Coronary artery (tissue), 2 donors: ENCODE measurements at regions not wholly inside any gene's neighbourhood (a gene's known extent, or its start where the extent isn't known, plus 50 kb on each side); places are given as distances from the start of the nearest gene placed in this dataset.
A peak's percentile ranks its signal among the peaks of the same experiment; 100 is the strongest.

Source experiments
- DNase-seq: peaks from one replicate; pipeline ENCODE4 v3.0.0-alpha.2; 2017; ENCODE audit warnings: low spot score
- H3K27ac ChIP-seq, 2 donors: fragments of 200-600 bp; sonication (generic); one replicate each; pipeline ENCODE4 v1.5.1; 2016 to 2019
- H3K4me3 ChIP-seq: fragments of 200-600 bp; sonication (generic); 2 replicates; pipeline ENCODE4 v1.5.1; 2016; ENCODE audit warnings: mild to moderate bottlenecking, moderate library complexity
- TF ChIP-seq, protein P1 (sequence below): fragments of 200-600 bp; sonication (generic); IDR thresholded peaks from one replicate; pipeline ENCODE4 v1.5.1; 2019; ENCODE audit warnings: antibody characterized with exemption

DNA sequence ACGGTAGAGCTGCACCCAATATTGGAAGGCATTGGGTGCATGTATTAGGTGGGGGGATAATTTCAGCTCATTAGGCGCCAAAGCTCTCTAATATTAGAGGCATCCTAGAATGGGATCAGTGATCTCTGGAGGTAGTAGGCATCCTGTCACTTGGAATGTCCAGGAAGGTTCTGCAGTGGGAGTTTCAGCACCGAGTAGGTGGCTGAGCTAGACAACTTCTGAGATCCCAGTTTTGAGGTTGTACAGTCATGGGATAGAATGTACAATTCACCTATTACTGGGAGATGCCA, 210.9 kb downstream of the MYCN start:
- no peak overlapping the region for H3K4me3 ChIP-seq
- TF ChIP-seq, protein P1, sequence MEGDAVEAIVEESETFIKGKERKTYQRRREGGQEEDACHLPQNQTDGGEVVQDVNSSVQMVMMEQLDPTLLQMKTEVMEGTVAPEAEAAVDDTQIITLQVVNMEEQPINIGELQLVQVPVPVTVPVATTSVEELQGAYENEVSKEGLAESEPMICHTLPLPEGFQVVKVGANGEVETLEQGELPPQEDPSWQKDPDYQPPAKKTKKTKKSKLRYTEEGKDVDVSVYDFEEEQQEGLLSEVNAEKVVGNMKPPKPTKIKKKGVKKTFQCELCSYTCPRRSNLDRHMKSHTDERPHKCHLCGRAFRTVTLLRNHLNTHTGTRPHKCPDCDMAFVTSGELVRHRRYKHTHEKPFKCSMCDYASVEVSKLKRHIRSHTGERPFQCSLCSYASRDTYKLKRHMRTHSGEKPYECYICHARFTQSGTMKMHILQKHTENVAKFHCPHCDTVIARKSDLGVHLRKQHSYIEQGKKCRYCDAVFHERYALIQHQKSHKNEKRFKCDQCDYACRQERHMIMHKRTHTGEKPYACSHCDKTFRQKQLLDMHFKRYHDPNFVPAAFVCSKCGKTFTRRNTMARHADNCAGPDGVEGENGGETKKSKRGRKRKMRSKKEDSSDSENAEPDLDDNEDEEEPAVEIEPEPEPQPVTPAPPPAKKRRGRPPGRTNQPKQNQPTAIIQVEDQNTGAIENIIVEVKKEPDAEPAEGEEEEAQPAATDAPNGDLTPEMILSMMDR: no peak
- DNase-seq: peak; percentile 28

DNA sequence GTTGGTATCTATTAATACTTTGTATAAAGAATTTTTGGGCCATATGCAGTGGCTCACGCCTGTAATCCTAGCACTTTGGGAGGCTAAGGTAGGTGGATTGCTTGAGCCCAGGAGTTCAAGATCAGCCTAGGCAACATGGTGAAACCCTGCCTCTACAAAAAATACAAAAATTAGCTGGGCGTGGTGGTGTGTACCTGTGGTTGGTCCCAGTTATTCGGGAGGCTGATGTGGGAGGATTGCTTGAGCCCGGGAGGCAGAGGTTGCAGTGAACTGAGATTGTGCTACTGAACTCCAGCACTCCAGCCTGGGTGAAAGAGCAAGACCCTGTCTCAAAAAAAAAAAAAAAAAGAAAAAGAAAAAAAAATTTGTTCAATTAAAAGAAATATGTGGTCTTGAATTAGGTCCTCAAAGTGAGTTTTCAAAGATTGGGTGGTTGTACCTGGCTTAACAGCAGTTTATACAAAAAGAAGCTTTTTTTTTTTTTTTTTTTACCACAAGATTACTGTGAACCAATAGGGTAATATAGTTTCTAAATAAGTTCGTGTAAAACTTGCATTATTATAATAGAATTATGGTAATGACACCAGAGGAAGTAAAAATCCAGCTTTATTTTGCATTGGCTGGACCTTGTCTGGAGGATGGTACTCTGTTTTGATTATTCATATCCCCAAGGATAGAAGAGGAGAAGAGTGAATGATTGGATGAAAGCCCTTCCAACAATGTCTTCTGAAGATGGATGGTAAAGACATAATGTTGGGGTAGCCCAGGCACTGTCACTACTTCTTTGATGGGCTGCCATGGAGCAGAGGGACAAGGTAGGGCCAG, 210.3 kb downstream of the MYCN start:
- TF ChIP-seq, protein P1: no peak
- H3K4me3 ChIP-seq: no peak overlapping the region
- no peak for DNase-seq
- no peak overlapping the region for H3K27ac ChIP-seq

More for the DNA sequence above, 210.9 kb downstream of the MYCN start:
- H3K27ac ChIP-seq: no peak overlapping the region

DNA sequence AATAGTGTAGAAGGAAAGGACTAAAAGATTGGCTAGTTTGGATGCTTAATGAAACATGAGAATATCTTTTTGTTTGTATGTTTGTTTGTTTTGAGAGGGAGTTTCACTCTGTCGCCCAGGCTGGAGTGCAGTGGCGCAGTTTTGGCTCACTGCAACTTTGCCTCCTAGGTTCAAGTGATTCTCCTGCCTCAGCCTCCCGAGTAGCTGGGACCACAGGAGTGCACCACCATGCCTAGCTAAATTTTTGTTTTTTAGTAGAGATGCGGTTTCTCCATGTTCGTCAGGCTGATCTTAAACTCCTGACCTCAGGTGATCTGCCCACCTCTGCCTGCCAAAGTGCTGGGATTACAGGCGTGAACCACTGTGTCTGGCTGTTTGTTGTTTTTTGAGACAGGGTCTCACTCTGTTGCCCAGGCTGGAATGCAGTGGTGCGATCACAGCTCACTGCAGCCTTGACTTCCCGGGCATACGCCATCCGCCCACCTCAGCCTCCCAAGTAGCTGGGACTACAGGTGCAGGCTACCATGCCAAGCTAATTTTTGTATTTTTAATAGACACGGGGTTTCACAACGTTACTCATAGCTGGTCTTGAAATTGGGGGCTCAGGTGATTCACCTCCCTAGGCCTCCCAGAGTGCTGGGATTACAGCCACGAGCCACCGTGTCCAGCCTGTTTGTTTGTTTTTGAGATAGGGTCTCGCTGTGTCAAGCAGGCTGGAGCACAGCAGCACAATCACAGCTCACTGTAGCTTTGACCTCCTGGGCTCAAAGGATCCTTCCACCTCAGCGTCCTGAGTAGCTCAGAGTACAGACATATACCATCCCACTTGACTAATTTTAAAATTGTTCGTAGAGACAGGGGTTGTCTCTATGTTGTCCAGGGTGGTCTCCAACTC, 209.2 kb downstream of the MYCN start:
- no peak overlapping the region for H3K27ac ChIP-seq
- no peak overlapping the region for H3K4me3 ChIP-seq
- DNase-seq: peak; percentile 22
- TF ChIP-seq, protein P1: no peak

DNA sequence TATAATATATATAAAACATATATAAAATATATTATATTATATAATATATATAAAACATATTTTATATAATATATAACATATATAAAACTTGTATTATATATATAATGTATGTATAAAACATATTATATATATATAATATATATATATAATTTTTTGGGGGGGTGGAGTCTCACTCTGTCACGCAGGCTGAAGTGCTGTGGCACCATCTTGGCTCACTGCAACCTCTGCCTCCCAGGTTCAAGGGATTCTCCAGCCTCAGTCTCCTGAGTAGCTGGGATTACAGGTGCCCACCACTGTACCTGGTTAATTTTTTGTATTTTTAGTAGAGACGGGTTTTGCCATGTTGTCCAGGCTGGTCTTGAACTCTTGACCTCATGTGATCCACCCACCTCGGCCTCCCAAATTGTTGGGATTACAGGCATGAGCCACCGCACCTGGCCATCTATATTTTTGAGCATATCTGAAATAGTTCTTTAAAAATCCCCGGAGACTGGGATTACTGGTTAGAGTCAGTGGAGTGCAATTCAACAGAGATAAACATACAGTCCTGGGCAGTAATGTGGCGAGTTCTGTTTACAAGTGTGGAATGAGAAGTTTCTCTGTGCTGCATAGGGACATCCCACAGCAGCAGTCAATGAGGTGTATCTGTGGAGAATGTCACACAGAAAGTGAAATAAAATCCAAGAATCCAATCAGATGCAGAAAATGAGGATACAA, 208.4 kb downstream of the MYCN start:
- Histone ChIP-seq H3K4me3 (no peak overlapping the region), H3K27ac (no peak overlapping the region)
- TF ChIP-seq, protein P1: no peak
- DNase-seq: peak; percentile 17

DNA sequence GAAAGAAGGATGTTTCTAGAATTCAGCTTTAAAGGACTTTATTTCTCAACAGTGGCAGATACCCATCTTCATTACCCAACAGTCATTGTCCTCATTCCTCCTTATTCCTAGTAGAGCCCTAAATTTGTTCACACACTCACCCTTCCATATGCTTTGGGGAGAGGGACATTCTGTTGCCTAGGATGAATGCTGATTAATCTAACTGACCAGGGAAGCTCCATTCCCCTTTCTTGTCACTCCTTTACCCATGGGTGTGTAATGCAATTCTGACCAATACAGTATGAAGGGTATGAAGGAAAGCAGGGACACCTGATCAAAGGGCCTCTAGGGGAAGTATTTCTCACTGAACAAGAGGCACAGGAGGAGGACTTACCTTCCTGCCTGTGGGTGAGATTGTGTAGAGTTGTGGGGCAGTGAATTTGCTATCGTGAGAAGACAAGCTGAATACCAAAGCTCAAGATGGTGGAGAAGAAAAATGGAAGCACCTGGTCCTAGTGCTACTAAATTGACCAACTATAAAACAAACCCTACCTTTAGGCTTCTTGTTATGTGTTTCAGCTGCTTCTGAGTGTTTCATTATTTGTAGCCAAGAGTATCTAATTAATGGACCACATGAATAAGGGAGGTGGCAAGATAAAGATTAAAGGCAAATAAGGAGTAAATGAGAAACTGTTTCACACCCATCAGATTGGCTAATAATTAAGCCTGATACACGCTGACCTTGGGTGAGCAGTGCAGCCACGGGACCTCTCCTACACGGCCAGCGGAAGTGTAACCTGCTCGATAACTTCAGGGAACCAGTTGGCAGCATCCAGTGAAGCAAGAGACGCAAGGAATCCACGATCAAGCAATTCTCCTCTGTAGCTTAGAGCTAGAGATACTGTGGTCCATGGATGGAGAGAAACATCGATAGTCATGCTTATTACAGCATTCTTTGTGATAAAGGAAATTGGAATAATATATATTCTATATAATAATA, 202.3 kb downstream of the MYCN start:
- H3K4me3 ChIP-seq: no peak overlapping the region
- H3K27ac ChIP-seq: no peak overlapping the region
- no peak for DNase-seq
- TF ChIP-seq, protein P1: no peak

DNA sequence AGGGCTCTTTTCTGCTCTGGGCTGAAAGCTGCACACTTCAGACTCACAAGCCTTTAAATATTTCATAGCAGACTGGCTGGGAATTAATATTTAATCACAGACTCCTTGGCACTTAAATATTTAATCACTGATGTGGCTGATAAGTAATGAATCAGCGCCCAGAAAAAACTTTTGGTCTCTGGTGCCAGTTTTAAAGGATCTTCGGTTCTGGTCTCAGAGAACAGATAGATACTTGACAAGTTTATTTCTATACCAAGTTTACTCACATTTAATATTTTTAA, 201.2 kb downstream of the MYCN start:
- no peak for DNase-seq
- TF ChIP-seq, protein P1: no peak
- H3K27ac ChIP-seq: no peak overlapping the region
- no peak overlapping the region for H3K4me3 ChIP-seq
